Endothelial cell of umbilical vein (primary cell): ENCODE measurements at regions not wholly inside any gene's neighbourhood (a gene's known extent, or its start where the extent isn't known, plus 50 kb on each side); places are given as distances from the start of the nearest gene placed in this dataset.

Experiments used
- BruUV-seq: library from RNA; stranded (reverse); fragments of 400-500 nt; replicated peaks from 2 replicates; lab custom pipeline; 2021; lab: Mats Ljungman, UMichigan
- CTCF ChIA-PET: fragments of 300-600, 350-600 bp; sonication (Branson Sonifier 250); formaldehyde crosslinking; loops from one replicate; lab custom pipeline; 2021; ENCODE audit warnings: antibody characterized with exemption, inconsistent platforms; lab: Charles Lee
- POLR2A ChIA-PET: fragments of 300-600, 350-600 bp; sonication (Branson Sonifier 250); formaldehyde crosslinking; loops from one replicate; lab custom pipeline; 2021; ENCODE audit warnings: antibody characterized with exemption, inconsistent platforms; lab: Charles Lee
- DNase-seq: peaks from one replicate; pipeline ENCODE4 v3.0.0-alpha.2; 2011; ENCODE audit warnings: low read depth, low spot score
- FAIRE-seq: peaks from 2 replicates; lab custom pipeline; 2011; peaks lifted over from hg19 to GRCh38; lab: Jason Lieb, UNC
- H2AFZ ChIP-seq: 2 replicates; pipeline ENCODE4 v1.6.0; 2012; ENCODE audit warnings: low read depth, low read length, control low read depth, inconsistent platforms
- H3K27ac ChIP-seq: 2 replicates; pipeline ENCODE4 v1.5.1; 2011; ENCODE audit warnings: low read depth, mild to moderate bottlenecking, control low read depth, low read length, moderate library complexity; ENCODE audit not compliant: insufficient read depth
- H3K27me3 ChIP-seq, 2 experiments: 2 replicates each; pipeline versions ENCODE4 v1.6.0 to v1.6.1; 2011; ENCODE audit warnings: low read length in 2 of 2, mixed read lengths in 1 of 2; ENCODE audit not compliant: control insufficient read depth in 2 of 2, insufficient read depth in 2 of 2
- H3K36me3 ChIP-seq, 2 experiments: 2 replicates in 1 of 2; 3 replicates in 1 of 2; pipeline ENCODE4 v1.5.1; 2011; ENCODE audit warnings: low read length in 2 of 2, mild to moderate bottlenecking in 1 of 2, moderate library complexity in 1 of 2; ENCODE audit not compliant: control insufficient read depth in 2 of 2, insufficient read depth in 2 of 2; ENCODE audit errors: extremely low read depth in 1 of 2
- H3K4me1 ChIP-seq: 3 replicates; pipeline ENCODE4 v1.5.1; 2011; ENCODE audit warnings: mild to moderate bottlenecking, low read length; ENCODE audit not compliant: control insufficient read depth, insufficient read depth; ENCODE audit errors: extremely low read depth
- H3K4me2 ChIP-seq: 2 replicates; pipeline ENCODE4 v1.6.1; 2011; ENCODE audit warnings: low read length, control low read depth, mixed read lengths; ENCODE audit not compliant: insufficient read depth
- H3K4me3 ChIP-seq, 3 experiments: fragments of 200-600 bp in 1 of 3; sonication (generic), shearing (Covaris generic) in 1 of 3; replicated peaks in 1 of 3; 2 replicates each; pipeline ENCODE4 v1.5.1; 2011 to 2016; ENCODE audit warnings: control low read depth in 3 of 3, low read length in 3 of 3, mild to moderate bottlenecking in 2 of 3, inconsistent platforms in 1 of 3, low read depth in 1 of 3, moderate library complexity in 1 of 3; ENCODE audit not compliant: insufficient read depth in 1 of 3
- H3K79me2 ChIP-seq: 2 replicates; pipeline ENCODE4 v1.6.0; 2012; ENCODE audit warnings: low read length, inconsistent platforms; ENCODE audit not compliant: control insufficient read depth, insufficient read depth
- H3K9ac ChIP-seq: replicated peaks from 2 replicates; pipeline ENCODE3; 2011; ENCODE audit warnings: low read length, control low read depth; ENCODE audit not compliant: insufficient read depth; ENCODE audit errors: extremely low read depth
- H3K9me1 ChIP-seq: replicated peaks from 3 replicates; pipeline ENCODE4 v1.6.0; 2011; ENCODE audit warnings: mild to moderate bottlenecking, low read length; ENCODE audit not compliant: control insufficient read depth, insufficient read depth; ENCODE audit errors: extremely low read depth
- H3K9me3 ChIP-seq: replicated peaks from 2 replicates; pipeline ENCODE4 v1.5.1; 2012; ENCODE audit warnings: low read length, inconsistent platforms; ENCODE audit not compliant: control insufficient read depth, insufficient read depth
- H4K20me1 ChIP-seq: replicated peaks from 2 replicates; pipeline ENCODE3; 2011; ENCODE audit warnings: mild to moderate bottlenecking, low read length; ENCODE audit not compliant: control insufficient read depth, insufficient read depth; ENCODE audit errors: extremely low read depth
- CTCF ChIP-seq, 2 donors: IDR thresholded peaks; 1 replicate in 1 of 2; 2 replicates in 1 of 2; pipeline ENCODE4 v1.5.1; 2011; ENCODE audit warnings: low read length in 2 of 2, mild to moderate bottlenecking in 2 of 2, moderate library complexity in 2 of 2, control low read depth in 1 of 2, inconsistent platforms in 1 of 2, low read depth in 1 of 2; ENCODE audit not compliant: insufficient read depth in 1 of 2; ENCODE audit errors: extremely low read depth in 1 of 2
- EZH2 ChIP-seq: IDR thresholded peaks from 2 replicates; pipeline ENCODE4 v1.6.1; 2012; ENCODE audit warnings: borderline replicate concordance, low read depth, mild to moderate bottlenecking, moderate library complexity, low read length, inconsistent platforms; ENCODE audit not compliant: severe bottlenecking
- FOS ChIP-seq: IDR thresholded peaks from 2 replicates; pipeline ENCODE4 v1.6.1; 2011; ENCODE audit warnings: mild to moderate bottlenecking, low read length, moderate library complexity, borderline replicate concordance; ENCODE audit not compliant: insufficient read depth
- GATA2 ChIP-seq: IDR thresholded peaks from 2 replicates; pipeline ENCODE4 v1.7.0; 2011; ENCODE audit warnings: low read depth, mild to moderate bottlenecking, moderate library complexity, mixed read lengths, low read length; ENCODE audit not compliant: insufficient read length, insufficient read depth
- JUN ChIP-seq: IDR thresholded peaks from 2 replicates; pipeline ENCODE4 v1.6.1; 2011; ENCODE audit warnings: borderline replicate concordance, low read depth; ENCODE audit not compliant: insufficient read length, insufficient read depth
- MYC ChIP-seq: IDR thresholded peaks from one replicate; pipeline ENCODE4 v1.6.1; 2011; ENCODE audit warnings: mild to moderate bottlenecking, low read depth, low read length
- POLR2A ChIP-seq: IDR thresholded peaks from 2 replicates; pipeline ENCODE4 v1.6.1; 2012; ENCODE audit warnings: low read depth, mild to moderate bottlenecking, control low read depth, low read length
- POLR2AphosphoS5 ChIP-seq: IDR thresholded peaks from 2 replicates; pipeline ENCODE4 v1.6.1; 2012; ENCODE audit warnings: low read depth, mild to moderate bottlenecking, control low read depth, low read length, moderate library complexity; ENCODE audit not compliant: insufficient read depth
- dilution Hi-C: fragments of 300-500 bp; cut with MboI; formaldehyde crosslinking; loops from one replicate; pipeline ENCODE4 v1.15.0; 2019; ENCODE audit warnings: low sequenced_read_pairs; ENCODE audit not compliant: extremely low pct_ligation_motif_present
- intact Hi-C: fragments of 100-400 bp; cut with micrococcal nuclease; formaldehyde crosslinking; loops from one replicate; pipeline ENCODE4 v1.10.0; 2022
- TF ChIP-seq, protein P1 (sequence below): IDR thresholded peaks from 2 replicates; pipeline ENCODE4 v1.6.1; 2011; ENCODE audit not compliant: insufficient read depth, insufficient read length

GRCh38 chr4:34845926-34846325, 1398.4 kb downstream of the ARAP2 start:
- intact Hi-C loops (no loop called here), dilution Hi-C loops (no loop called here)
- no peak for TF ChIP-seq POLR2AphosphoS5
- no peak for TF ChIP-seq POLR2A
- TF ChIP-seq FOS: no peak
- TF ChIP-seq MYC: no peak
- no peak for TF ChIP-seq EZH2
- no peak for TF ChIP-seq JUN
- no peak for TF ChIP-seq CTCF (IDR thresholded peaks at IDR 0.05; ENCODE audit: extremely low read depth in 1 of 2, insufficient read depth in 1 of 2, low read depth in 1 of 2, low read length in 2 of 2)
- TF ChIP-seq, protein P1, sequence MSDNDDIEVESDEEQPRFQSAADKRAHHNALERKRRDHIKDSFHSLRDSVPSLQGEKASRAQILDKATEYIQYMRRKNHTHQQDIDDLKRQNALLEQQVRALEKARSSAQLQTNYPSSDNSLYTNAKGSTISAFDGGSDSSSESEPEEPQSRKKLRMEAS: no peak
- TF ChIP-seq GATA2: no peak
- Histone ChIP-seq H3K79me2 (no peaks in the 10 kb centered on the region), H4K20me1 (no peaks in the 10 kb centered on the region), H3K4me3 (no peak overlapping the region), H3K4me2 (no peak overlapping the region), H3K9me1 (no peaks in the 10 kb centered on the region), H3K4me1 (no peaks in the 10 kb centered on the region), H3K27ac (no peak overlapping the region), H3K27me3 (no peaks in the 10 kb centered on the region), H2AFZ (no peak overlapping the region), H3K9ac (no peak overlapping the region), H3K36me3 (no peaks in the 10 kb centered on the region), H3K9me3 (no peaks in the 10 kb centered on the region)
- ChIA-PET POLR2A (no interaction called here), CTCF (no interaction called here)
- BruUV-seq: no TSS peak
- no peak for DNase-seq
- no peak for FAIRE-seq
